Gastrocnemius medialis (tissue), 4 donors: ENCODE measurements at regions not wholly inside any gene's neighbourhood (a gene's known extent, or its start where the extent isn't known, plus 50 kb on each side); places are given as distances from the start of the nearest gene placed in this dataset.

Experiments used
- ATAC-seq, 2 donors: fragments of 150-250 bp; one replicate each; pipeline ENCODE4 v1.9.1; 2016
- DNase-seq, 2 donors: peaks; one replicate each; pipeline ENCODE4 v3.0.0-alpha.2; 2019
- H3K27ac ChIP-seq, 4 donors: fragments of 200-600 bp; sonication (generic); 1 replicate in 1 of 4; 2 replicates in 3 of 4; pipeline ENCODE4 v1.5.1; 2016 to 2018; ENCODE audit warnings: mild to moderate bottlenecking in 2 of 4, moderate library complexity in 1 of 4
- H3K27me3 ChIP-seq, 3 donors: fragments of 200-600 bp; sonication (generic) in 2 of 3; 1 replicate in 1 of 3; 2 replicates in 2 of 3; pipeline versions ENCODE4 v1.5.1 to v1.6.0; 2016 to 2019; ENCODE audit warnings: mild to moderate bottlenecking in 1 of 3, moderate library complexity in 1 of 3
- H3K36me3 ChIP-seq, 2 donors: fragments of 200-600 bp; sonication (generic) in 1 of 2; one replicate each; pipeline ENCODE4 v1.5.1; 2017 to 2018
- H3K4me1 ChIP-seq, 2 donors: fragments of 200-600 bp; sonication (generic) in 1 of 2; one replicate each; pipeline ENCODE4 v1.5.1; 2016 to 2017; ENCODE audit warnings: mild to moderate bottlenecking in 2 of 2
- H3K4me3 ChIP-seq, 4 donors: fragments of 200-600 bp; sonication (generic) in 3 of 4; 1 replicate in 1 of 4; 2 replicates in 3 of 4; pipeline ENCODE4 v1.5.1; 2016 to 2019; ENCODE audit warnings: mild to moderate bottlenecking in 2 of 4
- H3K9me3 ChIP-seq, 3 donors: fragments of 200-600 bp; sonication (generic) in 2 of 3; 1 replicate in 1 of 3; 2 replicates in 2 of 3; pipeline ENCODE4 v1.5.1; 2016 to 2019
- CTCF ChIP-seq, 5 experiments: fragments of 450-650 bp in 3 of 5; fragments of 200-600 bp in 2 of 5; sonication (generic) in 2 of 5; IDR thresholded peaks in 4 of 5; conservative IDR thresholded peaks in 1 of 5; 1 replicate in 4 of 5; 2 replicates in 1 of 5; pipeline ENCODE4 v1.5.1; 2016 to 2019; ENCODE audit warnings: antibody characterized with exemption in 5 of 5, mild to moderate bottlenecking in 3 of 5, moderate library complexity in 3 of 5
- POLR2A ChIP-seq, 2 donors: fragments of 450-650 bp; IDR thresholded peaks; one replicate each; pipeline ENCODE4 v1.6.1; 2017; ENCODE audit warnings: antibody characterized with exemption in 2 of 2, mild to moderate bottlenecking in 2 of 2, moderate library complexity in 2 of 2
- in situ Hi-C, 4 donors: fragments of 200-750 bp; cut with MboI; loops; one replicate each; pipeline versions ENCODE4 v1.15.0 to v1.8.0; 2017; ENCODE audit warnings: low sequenced_read_pairs in 4 of 4
- intact Hi-C: fragments of 100-400 bp; cut with DNase I; formaldehyde crosslinking; loops from one replicate; pipeline ENCODE4 v1.15.1; 2023; ENCODE audit warnings: low total_unique reads

GRCh38 chr2:45127321-45127720, 118.1 kb upstream of the SIX2 start:
- intact Hi-C loops: no loop called here
- Histone ChIP-seq H3K27me3 (no peaks in the 10 kb centered on the region), H3K4me1 (no peaks in the 10 kb centered on the region), H3K9me3 (no peaks in the 10 kb centered on the region), H3K36me3 (no peaks in the 10 kb centered on the region), H3K4me3 (no peak overlapping the region), H3K27ac (no peak overlapping the region)
- DNase-seq (no peak), ATAC-seq (no peak)
- in situ Hi-C loops: no loop called here
- TF ChIP-seq CTCF (IDR thresholded peaks at IDR 0.05 in 4 of 5, conservative IDR thresholded peaks at IDR 0.05 in 1 of 5) (no peak), POLR2A (IDR thresholded peaks at IDR 0.05) (no peak)

GRCh38 chr2:45125232-45125631, 116.0 kb upstream of the SIX2 start:
- Histone ChIP-seq H3K27ac (no peak overlapping the region), H3K27me3 (no peaks in the 10 kb centered on the region), H3K36me3 (no peaks in the 10 kb centered on the region), H3K9me3 (no peaks in the 10 kb centered on the region), H3K4me3 (no peak overlapping the region), H3K4me1 (no peaks in the 10 kb centered on the region)
- TF ChIP-seq CTCF (IDR thresholded peaks at IDR 0.05 in 4 of 5, conservative IDR thresholded peaks at IDR 0.05 in 1 of 5) (no peak), POLR2A (IDR thresholded peaks at IDR 0.05) (no peak)
- DNase-seq: no peak
- no peak for ATAC-seq
- intact Hi-C loops: no loop called here
- in situ Hi-C loops: no loop called here

GRCh38 chr2:45124456-45124855, 115.2 kb upstream of the SIX2 start:
- H3K4me3 ChIP-seq: no peak overlapping the region
- DNase-seq (no peak), ATAC-seq (no peak)
- no peaks in the 10 kb centered on the region for H3K36me3 ChIP-seq
- no peaks in the 10 kb centered on the region for H3K4me1 ChIP-seq
- no peaks in the 10 kb centered on the region for H3K27me3 ChIP-seq
- no peaks in the 10 kb centered on the region for H3K9me3 ChIP-seq
- H3K27ac ChIP-seq: no peak overlapping the region
- intact Hi-C loops (no loop called here), in situ Hi-C loops (no loop called here)
- TF ChIP-seq POLR2A (IDR thresholded peaks at IDR 0.05): no peak
- no peak for TF ChIP-seq CTCF (IDR thresholded peaks at IDR 0.05 in 4 of 5, conservative IDR thresholded peaks at IDR 0.05 in 1 of 5)

- TF ChIP-seq CTCF (IDR thresholded peaks at IDR 0.05 in 4 of 5, conservative IDR thresholded peaks at IDR 0.05 in 1 of 5): no peak
- no peak for TF ChIP-seq POLR2A (IDR thresholded peaks at IDR 0.05)
- in situ Hi-C loops: no loop called here
Observed at GRCh38 chr2:45123521-45124191, 114.4 kb upstream of the SIX2 start.

GRCh38 chr2:45123065-45123464, 113.8 kb upstream of the SIX2 start:
- no peak for TF ChIP-seq POLR2A (IDR thresholded peaks at IDR 0.05)
- TF ChIP-seq CTCF (IDR thresholded peaks at IDR 0.05 in 4 of 5, conservative IDR thresholded peaks at IDR 0.05 in 1 of 5): no peak
- H3K4me1 ChIP-seq: no peaks in the 10 kb centered on the region
- no peak overlapping the region for H3K27ac ChIP-seq
- intact Hi-C loops: no loop called here
- no peak overlapping the region for H3K4me3 ChIP-seq
- in situ Hi-C loops: no loop called here
- H3K36me3 ChIP-seq: no peaks in the 10 kb centered on the region
- ATAC-seq (no peak), DNase-seq (no peak)
- no peaks in the 10 kb centered on the region for H3K27me3 ChIP-seq
- H3K9me3 ChIP-seq: no peaks in the 10 kb centered on the region

More at GRCh38 chr2:45123521-45124191, 114.4 kb upstream of the SIX2 start:
- Histone ChIP-seq H3K27me3 (no peaks in the 10 kb centered on the region), H3K27ac (no peak overlapping the region), H3K4me3 (no peak overlapping the region), H3K36me3 (no peaks in the 10 kb centered on the region), H3K4me1 (no peaks in the 10 kb centered on the region), H3K9me3 (no peaks in the 10 kb centered on the region)
- ATAC-seq (no peak), DNase-seq (no peak)
- intact Hi-C loops: no loop called here
